BE2C (cell line): ENCODE measurements at regions not wholly inside any gene's neighbourhood (a gene's known extent, or its start where the extent isn't known, plus 50 kb on each side); places are given as distances from the start of the nearest gene placed in this dataset.

Source experiments
- DNase-seq: peaks from one replicate; pipeline ENCODE4 v3.0.0-alpha.2; 2020
- H3K27me3 ChIP-seq: fragments of 250-450 bp; sonication (Bioruptor Pico); 2 replicates; pipeline ENCODE4 v1.5.1; 2020; ENCODE audit warnings: mild to moderate bottlenecking
- H3K36me3 ChIP-seq: fragments of 250-450 bp; sonication (Bioruptor Pico); 2 replicates; pipeline ENCODE4 v1.5.1; 2020; ENCODE audit warnings: mild to moderate bottlenecking
- H3K4me1 ChIP-seq: fragments of 250-450 bp; sonication (Bioruptor Pico); 2 replicates; pipeline ENCODE4 v1.5.1; 2020
- H3K4me3 ChIP-seq: 2 replicates; pipeline ENCODE4 v1.5.1; 2011; ENCODE audit warnings: low read depth, low read length
- H3K9me3 ChIP-seq: fragments of 250-450 bp; sonication (Bioruptor Pico); 2 replicates; pipeline ENCODE4 v1.5.1; 2020
- TF ChIP-seq, protein P1 (sequence below): IDR thresholded peaks from 2 replicates; pipeline ENCODE4 v1.5.1; 2012; ENCODE audit warnings: mild to moderate bottlenecking, low read depth, low read length

DNA sequence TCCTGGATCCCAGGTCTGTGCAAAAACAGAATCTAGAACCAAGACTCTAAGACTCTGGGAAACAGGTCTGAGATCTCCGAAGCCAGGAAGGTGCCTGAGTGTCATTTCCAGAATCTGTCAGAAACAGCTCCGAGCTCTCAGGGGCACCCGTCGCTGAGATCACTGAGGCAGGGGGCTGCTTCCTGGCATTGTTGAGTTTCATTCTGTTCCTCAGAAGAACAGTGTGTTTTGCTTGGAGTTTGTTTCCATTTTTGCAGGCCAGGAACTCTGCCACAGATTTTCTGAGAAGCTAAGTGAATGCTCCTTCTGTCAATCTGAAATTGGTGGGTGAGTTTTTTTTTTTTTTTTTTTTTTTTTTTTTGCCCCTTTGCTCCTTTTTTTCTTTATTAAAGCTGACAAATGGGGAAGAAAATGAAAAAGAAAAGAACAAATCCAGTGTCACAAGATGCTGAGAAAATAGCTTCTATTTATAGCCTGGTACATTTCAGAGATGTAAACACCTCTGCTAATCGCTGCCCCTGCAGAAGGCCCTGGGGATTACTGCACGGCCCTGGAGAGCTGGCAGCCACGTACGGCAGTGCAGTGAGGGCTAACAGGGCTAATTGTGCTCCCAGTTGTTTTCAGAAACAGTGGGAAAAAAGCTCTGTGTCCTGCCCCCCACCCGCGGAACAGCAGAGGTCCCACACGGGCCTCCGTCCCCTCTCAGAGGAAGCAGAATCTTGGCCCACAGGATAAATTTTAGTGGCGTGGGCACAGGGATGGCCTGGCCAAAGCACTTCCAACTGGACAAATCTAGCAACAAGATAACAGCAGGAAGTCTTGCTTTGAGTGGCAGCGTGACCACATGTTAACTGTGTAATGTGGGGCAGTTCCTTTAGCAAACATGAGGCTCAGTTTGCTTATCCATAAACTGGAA lies 237.6 kb upstream of the IRS2 start:
- H3K4me1 ChIP-seq: no peaks in the 10 kb centered on the region
- no peaks in the 10 kb centered on the region for H3K9me3 ChIP-seq
- TF ChIP-seq, protein P1, sequence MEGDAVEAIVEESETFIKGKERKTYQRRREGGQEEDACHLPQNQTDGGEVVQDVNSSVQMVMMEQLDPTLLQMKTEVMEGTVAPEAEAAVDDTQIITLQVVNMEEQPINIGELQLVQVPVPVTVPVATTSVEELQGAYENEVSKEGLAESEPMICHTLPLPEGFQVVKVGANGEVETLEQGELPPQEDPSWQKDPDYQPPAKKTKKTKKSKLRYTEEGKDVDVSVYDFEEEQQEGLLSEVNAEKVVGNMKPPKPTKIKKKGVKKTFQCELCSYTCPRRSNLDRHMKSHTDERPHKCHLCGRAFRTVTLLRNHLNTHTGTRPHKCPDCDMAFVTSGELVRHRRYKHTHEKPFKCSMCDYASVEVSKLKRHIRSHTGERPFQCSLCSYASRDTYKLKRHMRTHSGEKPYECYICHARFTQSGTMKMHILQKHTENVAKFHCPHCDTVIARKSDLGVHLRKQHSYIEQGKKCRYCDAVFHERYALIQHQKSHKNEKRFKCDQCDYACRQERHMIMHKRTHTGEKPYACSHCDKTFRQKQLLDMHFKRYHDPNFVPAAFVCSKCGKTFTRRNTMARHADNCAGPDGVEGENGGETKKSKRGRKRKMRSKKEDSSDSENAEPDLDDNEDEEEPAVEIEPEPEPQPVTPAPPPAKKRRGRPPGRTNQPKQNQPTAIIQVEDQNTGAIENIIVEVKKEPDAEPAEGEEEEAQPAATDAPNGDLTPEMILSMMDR: no peak
- DNase-seq: no peak
- H3K27me3 ChIP-seq: peaks cover 4% of the 10 kb centered on the region
- H3K36me3 ChIP-seq: no peaks in the 10 kb centered on the region
- H3K4me3 ChIP-seq: no peak overlapping the region

DNA sequence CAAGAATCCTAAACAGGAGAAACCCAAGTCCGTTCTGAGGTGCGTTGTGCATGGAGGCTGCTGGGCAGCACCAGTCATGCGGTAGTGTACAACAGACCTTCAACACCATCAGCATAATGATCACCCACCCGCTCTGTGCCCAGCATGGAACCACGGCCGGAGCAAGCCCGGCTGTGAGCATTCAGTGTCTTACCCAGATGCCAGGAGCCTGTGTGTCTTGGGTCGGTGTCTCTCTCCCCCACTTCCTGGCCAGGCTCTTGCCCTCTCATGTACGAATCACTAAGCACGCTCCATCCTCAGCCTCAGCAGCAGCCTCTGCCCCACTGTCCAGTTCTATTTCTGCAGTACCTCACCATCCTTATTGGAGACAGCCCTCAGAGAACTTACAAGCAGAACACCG lies 231.6 kb upstream of the IRS2 start:
- H3K9me3 ChIP-seq: no peaks in the 10 kb centered on the region
- peaks cover 18% of the 10 kb centered on the region for H3K27me3 ChIP-seq
- TF ChIP-seq, protein P1: no peak
- H3K4me3 ChIP-seq: no peak overlapping the region
- no peak for DNase-seq
- H3K36me3 ChIP-seq: no peaks in the 10 kb centered on the region
- H3K4me1 ChIP-seq: no peaks in the 10 kb centered on the region

DNA sequence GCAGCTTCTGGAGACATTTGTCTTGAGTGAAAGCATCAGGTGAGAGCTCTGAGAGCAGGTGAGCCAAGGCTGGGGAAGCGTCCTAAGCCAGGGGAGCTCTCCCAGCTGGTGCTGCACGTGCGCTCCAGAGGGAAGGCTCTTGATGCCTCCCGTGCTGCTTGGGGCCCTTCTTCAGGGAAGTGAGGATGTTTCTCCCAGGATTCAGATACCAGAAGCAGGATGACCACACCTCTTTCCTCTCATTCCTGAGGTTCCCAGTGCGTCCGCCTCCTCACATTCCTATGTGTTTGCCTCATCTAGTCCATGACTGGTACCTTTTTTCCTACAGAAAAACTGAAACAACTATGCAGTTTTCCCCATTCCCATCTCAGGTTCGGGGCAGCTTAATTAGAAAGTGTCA lies 231.0 kb upstream of the IRS2 start:
- Histone ChIP-seq H3K9me3 (no peaks in the 10 kb centered on the region), H3K27me3 (peaks cover 18% of the 10 kb centered on the region), H3K4me3 (no peak overlapping the region), H3K36me3 (no peaks in the 10 kb centered on the region), H3K4me1 (no peaks in the 10 kb centered on the region)
- no peak for DNase-seq
- TF ChIP-seq, protein P1: no peak

DNA sequence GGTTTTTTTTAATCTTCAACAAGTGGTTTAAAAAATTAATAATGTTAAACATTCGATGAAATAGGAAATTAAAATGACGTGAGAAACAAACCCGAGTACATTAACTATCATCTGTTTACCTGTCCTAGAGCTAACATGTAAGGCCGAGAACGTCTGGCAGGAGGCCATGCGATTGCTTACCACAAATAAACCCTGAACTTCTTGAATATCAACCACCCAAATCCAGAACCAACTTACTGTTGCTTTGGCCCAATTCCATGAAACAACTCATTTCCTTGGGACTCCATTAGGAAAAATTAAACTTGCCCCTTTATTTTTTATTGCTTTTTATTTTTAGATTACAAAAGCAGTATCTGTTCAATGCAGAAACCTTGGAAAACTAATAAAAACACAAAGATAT lies 228.9 kb upstream of the IRS2 start:
- TF ChIP-seq, protein P1: no peak
- Histone ChIP-seq H3K27me3 (peaks cover 18% of the 10 kb centered on the region), H3K36me3 (no peaks in the 10 kb centered on the region), H3K9me3 (no peaks in the 10 kb centered on the region), H3K4me1 (no peaks in the 10 kb centered on the region), H3K4me3 (no peak overlapping the region)
- no peak for DNase-seq

DNA sequence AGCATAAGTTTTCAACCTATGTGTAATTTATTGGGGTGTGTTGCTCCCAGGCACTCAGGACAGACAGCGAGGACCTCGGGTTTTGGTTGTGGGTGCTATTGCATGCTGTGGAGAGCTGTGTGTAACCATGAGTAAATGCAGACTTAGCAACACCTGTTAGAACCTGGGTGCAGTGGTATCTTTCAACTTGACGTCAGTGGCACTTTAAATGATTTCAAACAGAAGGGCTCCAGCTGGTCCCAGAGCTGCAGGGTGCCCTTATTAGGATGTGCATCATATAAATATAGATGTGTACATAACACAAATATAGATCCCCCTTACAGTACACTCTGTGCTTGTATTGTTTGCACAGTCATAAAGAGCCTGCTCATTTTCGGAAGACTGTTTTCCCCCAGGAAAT lies 228.3 kb upstream of the IRS2 start:
- Histone ChIP-seq H3K36me3 (no peaks in the 10 kb centered on the region), H3K4me3 (no peak overlapping the region), H3K27me3 (peaks cover 15% of the 10 kb centered on the region), H3K4me1 (no peaks in the 10 kb centered on the region), H3K9me3 (no peaks in the 10 kb centered on the region)
- DNase-seq: no peak
- TF ChIP-seq, protein P1: no peak

DNA sequence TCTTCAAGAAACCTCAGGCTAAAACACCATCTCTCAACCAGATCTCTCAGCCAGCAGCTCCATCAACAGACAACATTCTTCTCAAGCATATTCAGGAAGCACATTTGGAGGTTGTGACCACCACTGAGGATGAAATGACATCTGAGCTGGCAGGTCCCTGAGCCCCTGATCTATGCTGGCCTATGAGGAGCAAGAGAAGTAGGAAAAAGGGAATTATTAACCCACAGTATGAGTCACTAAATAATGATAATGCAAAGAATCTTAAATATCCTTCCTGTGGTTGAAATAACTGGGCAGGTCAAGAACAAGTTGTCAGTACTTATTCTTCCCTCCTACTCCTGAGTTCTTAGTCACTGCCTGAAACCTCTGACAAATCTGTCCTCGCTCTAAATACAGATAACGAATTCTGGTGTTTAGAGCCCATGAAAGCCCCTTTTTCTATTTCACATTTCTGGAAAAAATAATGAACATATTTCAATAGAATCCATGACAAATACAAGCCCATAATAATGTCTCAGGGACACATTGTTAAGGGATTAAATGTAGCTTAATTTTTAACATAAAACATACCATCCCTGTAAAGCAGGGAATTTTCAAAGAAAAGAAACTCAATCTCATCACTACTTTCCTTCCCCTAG lies 225.8 kb upstream of the IRS2 start:
- peaks cover 15% of the 10 kb centered on the region for H3K27me3 ChIP-seq
- TF ChIP-seq, protein P1: no peak
- no peaks in the 10 kb centered on the region for H3K4me1 ChIP-seq
- no peaks in the 10 kb centered on the region for H3K36me3 ChIP-seq
- no peak for DNase-seq
- H3K4me3 ChIP-seq: no peak overlapping the region
- H3K9me3 ChIP-seq: no peaks in the 10 kb centered on the region
